ENCODE measurements at regions not wholly inside any gene's neighbourhood (a gene's known extent, or its start where the extent isn't known, plus 50 kb on each side); places are given as distances from the start of the nearest gene placed in this dataset.

GRCh38 chr16:62764572-62764971 lies 728.3 kb upstream of the CDH8 start:
- Histone ChIP-seq H4K20me1 (ENCODE audit: insufficient read depth, poor library complexity, severe bottlenecking) (no peaks in the 10 kb centered on the region), H3K9me2 (replicated peaks; ENCODE audit: insufficient read depth) (no peaks in the 10 kb centered on the region), H3K27ac (no peak overlapping the region), H3K4me3 (no peak overlapping the region), H3K79me2 (no peaks in the 10 kb centered on the region), H3K9me3 (ENCODE audit: low read depth) (no peaks in the 10 kb centered on the region), H3K36me3 (replicated peaks; ENCODE audit: insufficient read depth, low read depth) (no peaks in the 10 kb centered on the region), H3K4me2 (no peak overlapping the region), H3K27me3 (no peaks in the 10 kb centered on the region), H2AFZ (no peak overlapping the region), H3K4me1 (ENCODE audit: insufficient read depth) (no peaks in the 10 kb centered on the region)
- DNase-seq (ENCODE audit: low spot score), result no peak
- 87% methylated on average over 2 of the region's 2 CpGs for WGBS (ENCODE audit: low lambda C conversion rate, missing lambda C conversion rate)
- TF ChIP-seq EZH2 (IDR thresholded peaks at IDR 0.05; ENCODE audit: borderline replicate concordance) (no peak), CTCF (IDR thresholded peaks at IDR 0.05; ENCODE audit: poor library complexity) (no peak), EZH2phosphoT487 (IDR thresholded peaks at IDR 0.05; ENCODE audit: low read depth, severe bottlenecking, unreplicated experiment) (no peak)

GRCh38 chr16:62760398-62760797 lies 724.2 kb upstream of the CDH8 start:
- no peak overlapping the region for H3K4me2 ChIP-seq
- H3K36me3 ChIP-seq (replicated peaks; ENCODE audit: insufficient read depth, low read depth), result no peaks in the 10 kb centered on the region
- no peak overlapping the region for H3K4me3 ChIP-seq
- H2AFZ ChIP-seq, result no peak overlapping the region
- H3K4me1 ChIP-seq (ENCODE audit: insufficient read depth), result no peaks in the 10 kb centered on the region
- no peaks in the 10 kb centered on the region for H3K79me2 ChIP-seq
- no peak for DNase-seq (ENCODE audit: low spot score)
- no peak overlapping the region for H3K27ac ChIP-seq
- TF ChIP-seq EZH2 (IDR thresholded peaks at IDR 0.05; ENCODE audit: borderline replicate concordance) (no peak), CTCF (IDR thresholded peaks at IDR 0.05; ENCODE audit: poor library complexity) (no peak), EZH2phosphoT487 (IDR thresholded peaks at IDR 0.05; ENCODE audit: low read depth, severe bottlenecking, unreplicated experiment) (no peak)
- no peaks in the 10 kb centered on the region for H4K20me1 ChIP-seq (ENCODE audit: insufficient read depth, poor library complexity, severe bottlenecking)
- H3K9me2 ChIP-seq (replicated peaks; ENCODE audit: insufficient read depth), result no peaks in the 10 kb centered on the region
- H3K9me3 ChIP-seq (ENCODE audit: low read depth), result no peaks in the 10 kb centered on the region
- no peaks in the 10 kb centered on the region for H3K27me3 ChIP-seq

GRCh38 chr16:62755938-62756337 lies 719.7 kb upstream of the CDH8 start:
- Histone ChIP-seq H3K4me3 (no peak overlapping the region), H3K4me2 (no peak overlapping the region), H3K36me3 (replicated peaks; ENCODE audit: insufficient read depth, low read depth) (no peaks in the 10 kb centered on the region), H2AFZ (no peak overlapping the region), H3K27me3 (no peaks in the 10 kb centered on the region), H4K20me1 (ENCODE audit: insufficient read depth, poor library complexity, severe bottlenecking) (no peaks in the 10 kb centered on the region), H3K79me2 (no peaks in the 10 kb centered on the region), H3K4me1 (ENCODE audit: insufficient read depth) (no peaks in the 10 kb centered on the region), H3K9me2 (replicated peaks; ENCODE audit: insufficient read depth) (no peaks in the 10 kb centered on the region), H3K27ac (no peak overlapping the region), H3K9me3 (ENCODE audit: low read depth) (no peaks in the 10 kb centered on the region)
- TF ChIP-seq EZH2 (IDR thresholded peaks at IDR 0.05; ENCODE audit: borderline replicate concordance), result no peak
- no peak for TF ChIP-seq EZH2phosphoT487 (IDR thresholded peaks at IDR 0.05; ENCODE audit: low read depth, severe bottlenecking, unreplicated experiment)
- no peak for DNase-seq (ENCODE audit: low spot score)
- WGBS (ENCODE audit: low lambda C conversion rate, missing lambda C conversion rate), result 75% methylated on average over 4 of the region's 4 CpGs

- no peaks in the 10 kb centered on the region for H3K27me3 ChIP-seq
- H3K79me2 ChIP-seq, result no peaks in the 10 kb centered on the region
- WGBS (ENCODE audit: low lambda C conversion rate, missing lambda C conversion rate), result 89% methylated on average over 3 of the region's 3 CpGs
- H3K4me1 ChIP-seq (ENCODE audit: insufficient read depth), result no peaks in the 10 kb centered on the region
- no peaks in the 10 kb centered on the region for H3K9me3 ChIP-seq (ENCODE audit: low read depth)
- H3K9me2 ChIP-seq (replicated peaks; ENCODE audit: insufficient read depth), result no peaks in the 10 kb centered on the region
- no peak for DNase-seq (ENCODE audit: low spot score)
- H3K4me2 ChIP-seq, result no peak overlapping the region
- no peaks in the 10 kb centered on the region for H3K36me3 ChIP-seq (replicated peaks; ENCODE audit: insufficient read depth, low read depth)
- H4K20me1 ChIP-seq (ENCODE audit: insufficient read depth, poor library complexity, severe bottlenecking), result no peaks in the 10 kb centered on the region
- H2AFZ ChIP-seq, result no peak overlapping the region
- TF ChIP-seq CTCF (IDR thresholded peaks at IDR 0.05; ENCODE audit: poor library complexity) (no peak), EZH2phosphoT487 (IDR thresholded peaks at IDR 0.05; ENCODE audit: low read depth, severe bottlenecking, unreplicated experiment) (no peak), EZH2 (IDR thresholded peaks at IDR 0.05; ENCODE audit: borderline replicate concordance) (no peak)
- H3K4me3 ChIP-seq, result no peak overlapping the region
- H3K27ac ChIP-seq, result no peak overlapping the region
Measured at GRCh38 chr16:62752854-62753253, 716.6 kb upstream of the CDH8 start.
